Naive B cell (primary cell): ENCODE measurements at regions not wholly inside any gene's neighbourhood (a gene's known extent, or its start where the extent isn't known, plus 50 kb on each side); places are given as distances from the start of the nearest gene placed in this dataset.
"Not testable (repeated sequence)": the region's sequence is repeated elsewhere in the genome, so short reads cannot be mapped to it uniquely, and the experiment has no call there.

ENCODE experiments used
- ATAC-seq, 2 donors: fragments of 150-1000 bp; cut with Tn5 transposase; 2 replicates each; pipeline ENCODE4 v1.10.0; 2021; ENCODE audit warnings: low read depth in 2 of 2, mild to moderate bottlenecking in 2 of 2, moderate library complexity in 2 of 2
- DNase-seq: peaks from one replicate; pipeline ENCODE4 v3.0.0; 2022
- H3K27ac Mint-ChIP-seq, 6 donors: one replicate each; pipeline ENCODE4 v1.8.0; 2020 to 2022; ENCODE audit warnings: mild to moderate bottlenecking in 6 of 6, mixed read lengths in 6 of 6, moderate library complexity in 5 of 6, inconsistent platforms in 2 of 6
- H3K27me3 Mint-ChIP-seq, 3 donors: one replicate each; pipeline ENCODE4 v1.8.0; 2021 to 2022; ENCODE audit warnings: mixed read lengths in 3 of 3, mild to moderate bottlenecking in 1 of 3
- H3K36me3 Mint-ChIP-seq, 2 donors: one replicate each; pipeline ENCODE4 v1.8.0; 2020 to 2022; ENCODE audit warnings: mixed read lengths in 2 of 2, inconsistent platforms in 1 of 2, mild to moderate bottlenecking in 1 of 2
- H3K4me1 Mint-ChIP-seq, 3 donors: one replicate each; pipeline ENCODE4 v1.8.0; 2020 to 2022; ENCODE audit warnings: mixed read lengths in 3 of 3, inconsistent platforms in 1 of 3, mild to moderate bottlenecking in 1 of 3, moderate library complexity in 1 of 3
- H3K4me3 Mint-ChIP-seq, 8 donors: one replicate each; pipeline ENCODE4 v1.8.0; 2020 to 2022; ENCODE audit warnings: mild to moderate bottlenecking in 8 of 8, mixed read lengths in 8 of 8, moderate library complexity in 8 of 8, inconsistent platforms in 2 of 8
- H3K9me3 Mint-ChIP-seq, 7 donors: one replicate each; pipeline ENCODE4 v1.8.0; 2020 to 2022; ENCODE audit warnings: mixed read lengths in 7 of 7, mild to moderate bottlenecking in 5 of 7, inconsistent platforms in 2 of 7, moderate library complexity in 1 of 7

- no peaks in the 10 kb centered on the region for H3K36me3 Mint-ChIP-seq
- no peaks in the 10 kb centered on the region for H3K9me3 Mint-ChIP-seq
- ATAC-seq = no peak
- no peak overlapping the region for H3K27ac Mint-ChIP-seq
- no peak overlapping the region for H3K4me3 Mint-ChIP-seq
- no peaks in the 10 kb centered on the region for H3K4me1 Mint-ChIP-seq
- DNase-seq = no peak
- H3K27me3 Mint-ChIP-seq = no peaks in the 10 kb centered on the region
These were observed 202.9 kb downstream of the USP25 start for GRCh38 chr21:15932726-15933125.

GRCh38 chr21:15935530-15935929 is 205.7 kb downstream of the USP25 start:
- no peaks in the 10 kb centered on the region for H3K9me3 Mint-ChIP-seq
- peak overlapping the region in 1 of 6 donors; percentile 24 for H3K27ac Mint-ChIP-seq
- H3K36me3 Mint-ChIP-seq = no peaks in the 10 kb centered on the region
- peaks cover 0 to 5% (median 0%) of the 10 kb centered on the region in 3 donors for H3K27me3 Mint-ChIP-seq
- H3K4me3 Mint-ChIP-seq = no peak overlapping the region
- ATAC-seq (no peak), DNase-seq (no peak)
- no peaks in the 10 kb centered on the region for H3K4me1 Mint-ChIP-seq

- Mint-ChIP-seq H3K36me3 (no peaks in the 10 kb centered on the region), H3K9me3 (no peaks in the 10 kb centered on the region), H3K4me3 (no peak overlapping the region), H3K27ac (no peak overlapping the region), H3K4me1 (no peaks in the 10 kb centered on the region), H3K27me3 (peaks cover 0 to 8% (median 0%) of the 10 kb centered on the region in 3 donors)
- ATAC-seq = no peak
- no peak for DNase-seq
These were observed 213.4 kb downstream of the USP25 start for GRCh38 chr21:15943009-15943666.

- ATAC-seq (no peak), DNase-seq (no peak)
- Mint-ChIP-seq H3K36me3 (peaks cover 5 to 7% of the 10 kb centered on the region in 2 donors), H3K9me3 (peaks cover 9 to 32% (median 23%) of the 10 kb centered on the region in 7 donors), H3K4me3 (no peak overlapping the region), H3K27me3 (peaks cover 0 to 4% (median 0%) of the 10 kb centered on the region in 3 donors), H3K4me1 (no peaks in the 10 kb centered on the region), H3K27ac (no peak overlapping the region)
These were observed 217.9 kb downstream of the USP25 start for GRCh38 chr21:15947677-15948076.

- peaks cover 9 to 64% (median 47%) of the 10 kb centered on the region in 7 donors for H3K9me3 Mint-ChIP-seq
- peaks cover 13 to 18% of the 10 kb centered on the region in 2 donors for H3K36me3 Mint-ChIP-seq
- DNase-seq (no peak), ATAC-seq (no peak)
- H3K4me3 Mint-ChIP-seq = no peak overlapping the region
- no peaks in the 10 kb centered on the region for H3K4me1 Mint-ChIP-seq
- no peaks in the 10 kb centered on the region for H3K27me3 Mint-ChIP-seq
- no peak overlapping the region for H3K27ac Mint-ChIP-seq
These were observed 223.9 kb downstream of the USP25 start for GRCh38 chr21:15953551-15954116.

GRCh38 chr21:15964236-15964855 is 234.6 kb downstream of the USP25 start:
- H3K4me3 Mint-ChIP-seq = no peak overlapping the region
- ATAC-seq = no peak
- H3K4me1 Mint-ChIP-seq = no peaks in the 10 kb centered on the region
- no peak for DNase-seq
- H3K27me3 Mint-ChIP-seq = no peaks in the 10 kb centered on the region
- no peak overlapping the region for H3K27ac Mint-ChIP-seq
- H3K9me3 Mint-ChIP-seq = peaks cover 0 to 2% (median 0%) of the 10 kb centered on the region in 7 donors
- no peaks in the 10 kb centered on the region for H3K36me3 Mint-ChIP-seq

GRCh38 chr21:15966231-15966630 is 236.4 kb downstream of the USP25 start:
- Mint-ChIP-seq H3K9me3 (peaks cover 0 to 2% (median 0%) of the 10 kb centered on the region in 7 donors), H3K36me3 (no peaks in the 10 kb centered on the region), H3K27ac (no peak overlapping the region), H3K27me3 (peaks cover 0 to 5% (median 0%) of the 10 kb centered on the region in 3 donors), H3K4me3 (no peak overlapping the region), H3K4me1 (no peaks in the 10 kb centered on the region)
- ATAC-seq (no peak), DNase-seq (no peak)

GRCh38 chr21:15966651-15967050 is 236.9 kb downstream of the USP25 start:
- H3K27me3 Mint-ChIP-seq = peaks cover 0 to 5% (median 0%) of the 10 kb centered on the region in 3 donors
- no peak overlapping the region for H3K4me3 Mint-ChIP-seq
- no peaks in the 10 kb centered on the region for H3K36me3 Mint-ChIP-seq
- no peak overlapping the region for H3K27ac Mint-ChIP-seq
- no peaks in the 10 kb centered on the region for H3K4me1 Mint-ChIP-seq
- peaks cover 0 to 2% (median 0%) of the 10 kb centered on the region in 7 donors for H3K9me3 Mint-ChIP-seq
- no peak for DNase-seq
- no peak for ATAC-seq

GRCh38 chr21:15967661-15968060 is 237.9 kb downstream of the USP25 start:
- no peak overlapping the region for H3K27ac Mint-ChIP-seq
- H3K4me1 Mint-ChIP-seq = no peaks in the 10 kb centered on the region
- ATAC-seq (no peak), DNase-seq (no peak)
- H3K27me3 Mint-ChIP-seq = peaks cover 0 to 5% (median 0%) of the 10 kb centered on the region in 3 donors
- H3K4me3 Mint-ChIP-seq = no peak overlapping the region
- peaks cover 0 to 2% (median 0%) of the 10 kb centered on the region in 7 donors for H3K9me3 Mint-ChIP-seq
- no peaks in the 10 kb centered on the region for H3K36me3 Mint-ChIP-seq

GRCh38 chr21:15968776-15969310 is 239.1 kb downstream of the USP25 start:
- peaks cover 0 to 5% (median 0%) of the 10 kb centered on the region in 3 donors for H3K27me3 Mint-ChIP-seq
- no peak overlapping the region for H3K27ac Mint-ChIP-seq
- no peak overlapping the region for H3K4me3 Mint-ChIP-seq
- H3K9me3 Mint-ChIP-seq = no peaks in the 10 kb centered on the region
- H3K36me3 Mint-ChIP-seq = no peaks in the 10 kb centered on the region
- ATAC-seq = no peak
- DNase-seq = no peak
- H3K4me1 Mint-ChIP-seq = no peaks in the 10 kb centered on the region

- no peak for ATAC-seq
- Mint-ChIP-seq H3K4me3 (no peak overlapping the region), H3K9me3 (peaks cover 0 to 2% (median 0%) of the 10 kb centered on the region in 7 donors), H3K27ac (no peak overlapping the region), H3K27me3 (peaks cover 0 to 4% (median 0%) of the 10 kb centered on the region in 3 donors), H3K4me1 (no peaks in the 10 kb centered on the region), H3K36me3 (no peaks in the 10 kb centered on the region)
- no peak for DNase-seq
These were observed 247.0 kb downstream of the USP25 start for GRCh38 chr21:15976807-15977206.

- Mint-ChIP-seq H3K4me3 (no peak overlapping the region), H3K27me3 (peaks cover 0 to 4% (median 4%) of the 10 kb centered on the region in 3 donors), H3K9me3 (peaks cover 0 to 2% (median 0%) of the 10 kb centered on the region in 7 donors), H3K27ac (no peak overlapping the region), H3K4me1 (no peaks in the 10 kb centered on the region), H3K36me3 (no peaks in the 10 kb centered on the region)
- DNase-seq = no peak
- ATAC-seq = no peak
These were observed 248.5 kb downstream of the USP25 start for GRCh38 chr21:15978215-15978738.

- not testable (repeated sequence) for DNase-seq, H3K36me3 Mint-ChIP-seq, H3K27ac Mint-ChIP-seq, H3K27me3 Mint-ChIP-seq, H3K4me3 Mint-ChIP-seq, ATAC-seq, H3K4me1 Mint-ChIP-seq
- H3K9me3 Mint-ChIP-seq = peaks cover 0 to 13% (median 4%) of the 10 kb centered on the region in 7 donors
These were observed 249.7 kb downstream of the USP25 start for GRCh38 chr21:15979493-15979892.
